ENCODE measurements at regions not wholly inside any gene's neighbourhood (a gene's known extent, or its start where the extent isn't known, plus 50 kb on each side); places are given as distances from the start of the nearest gene placed in this dataset.
A peak's percentile ranks its signal among the peaks of the same experiment; 100 is the strongest.

- Histone ChIP-seq H3K9me3 (no peaks in the 10 kb centered on the region), H3K36me3 (no peaks in the 10 kb centered on the region), H3K4me1 (peaks cover 0 to 4% (median 0%) of the 10 kb centered on the region in 4 donors), H3K4me3 (no peak overlapping the region), H3K27me3 (no peaks in the 10 kb centered on the region), H3K27ac (no peak overlapping the region)
- TF ChIP-seq CTCF (IDR thresholded peaks at IDR 0.05): no peak
- TF ChIP-seq POLR2AphosphoS5 (IDR thresholded peaks at IDR 0.05): no peak
- no peak for TF ChIP-seq EP300 (IDR thresholded peaks at IDR 0.05)
- TF ChIP-seq POLR2A (IDR thresholded peaks at IDR 0.05): no peak
- 90 to 93% methylated on average over 1 of the region's 1 CpG for WGBS, 2 donors
- ATAC-seq (ENCODE audit: low FRiP score in 2 of 2): no peak
- DNase-seq: no peak
Observed at GRCh38 chr5:57850109-57850508, 367.5 kb upstream of the ACTBL2 start.

- Histone ChIP-seq H3K4me1 (peaks cover 0 to 19% (median 10%) of the 10 kb centered on the region in 4 donors), H3K36me3 (no peaks in the 10 kb centered on the region), H3K9me3 (no peaks in the 10 kb centered on the region), H3K27ac (no peak overlapping the region), H3K27me3 (no peaks in the 10 kb centered on the region), H3K4me3 (no peak overlapping the region)
- ATAC-seq (ENCODE audit: low FRiP score in 2 of 2) (no peak), DNase-seq (peak in 1 of 2 donors; percentile 26)
- no peak for TF ChIP-seq EP300 (IDR thresholded peaks at IDR 0.05)
- 63 to 66% methylated on average over 2 of the region's 2 CpGs for WGBS, 2 donors
Observed at GRCh38 chr5:57845025-57845424, 362.4 kb upstream of the ACTBL2 start.

GRCh38 chr5:57844410-57844809 is 361.8 kb upstream of the ACTBL2 start:
- H3K4me1 ChIP-seq: peaks cover 0 to 19% (median 10%) of the 10 kb centered on the region in 4 donors
- H3K4me3 ChIP-seq: no peak overlapping the region
- no peaks in the 10 kb centered on the region for H3K27me3 ChIP-seq
- TF ChIP-seq POLR2A (IDR thresholded peaks at IDR 0.05) (no peak), EP300 (IDR thresholded peaks at IDR 0.05) (no peak), POLR2AphosphoS5 (IDR thresholded peaks at IDR 0.05) (peak in 1 of 2 donors; percentile 24), CTCF (IDR thresholded peaks at IDR 0.05) (no peak)
- 67 to 72% methylated on average over 2 of the region's 2 CpGs for WGBS, 2 donors
- H3K36me3 ChIP-seq: no peaks in the 10 kb centered on the region
- DNase-seq: no peak
- H3K27ac ChIP-seq: no peak overlapping the region
- no peaks in the 10 kb centered on the region for H3K9me3 ChIP-seq
- ATAC-seq (ENCODE audit: low FRiP score in 2 of 2): no peak

GRCh38 chr5:57843059-57843367 is 360.4 kb upstream of the ACTBL2 start:
- Histone ChIP-seq H3K9me3 (no peaks in the 10 kb centered on the region), H3K4me3 (no peak overlapping the region), H3K4me1 (peaks cover 0 to 19% (median 10%) of the 10 kb centered on the region in 4 donors), H3K36me3 (no peaks in the 10 kb centered on the region), H3K27ac (no peak overlapping the region), H3K27me3 (no peaks in the 10 kb centered on the region)
- DNase-seq: no peak
- no peak for ATAC-seq (ENCODE audit: low FRiP score in 2 of 2)
- no peak for TF ChIP-seq EP300 (IDR thresholded peaks at IDR 0.05)
- 86 to 93% methylated on average over 2 of the region's 2 CpGs for WGBS, 2 donors

- H3K27me3 ChIP-seq: no peaks in the 10 kb centered on the region
- H3K9me3 ChIP-seq: no peaks in the 10 kb centered on the region
- no peak overlapping the region for H3K27ac ChIP-seq
- DNase-seq: no peak
- WGBS, 2 donors: 82% methylated on average over 3 of the region's 3 CpGs
- H3K4me3 ChIP-seq: no peak overlapping the region
- H3K36me3 ChIP-seq: no peaks in the 10 kb centered on the region
- ATAC-seq (ENCODE audit: low FRiP score in 2 of 2): no peak
- no peak for TF ChIP-seq EP300 (IDR thresholded peaks at IDR 0.05)
- TF ChIP-seq POLR2AphosphoS5 (IDR thresholded peaks at IDR 0.05): no peak
- no peak for TF ChIP-seq CTCF (IDR thresholded peaks at IDR 0.05)
- no peak for TF ChIP-seq POLR2A (IDR thresholded peaks at IDR 0.05)
- H3K4me1 ChIP-seq: peaks cover 0 to 19% (median 10%) of the 10 kb centered on the region in 4 donors
Observed at GRCh38 chr5:57842364-57843058, 359.9 kb upstream of the ACTBL2 start.
